ENCODE measurements at regions not wholly inside any gene's neighbourhood (a gene's known extent, or its start where the extent isn't known, plus 50 kb on each side); places are given as distances from the start of the nearest gene placed in this dataset.

DNA sequence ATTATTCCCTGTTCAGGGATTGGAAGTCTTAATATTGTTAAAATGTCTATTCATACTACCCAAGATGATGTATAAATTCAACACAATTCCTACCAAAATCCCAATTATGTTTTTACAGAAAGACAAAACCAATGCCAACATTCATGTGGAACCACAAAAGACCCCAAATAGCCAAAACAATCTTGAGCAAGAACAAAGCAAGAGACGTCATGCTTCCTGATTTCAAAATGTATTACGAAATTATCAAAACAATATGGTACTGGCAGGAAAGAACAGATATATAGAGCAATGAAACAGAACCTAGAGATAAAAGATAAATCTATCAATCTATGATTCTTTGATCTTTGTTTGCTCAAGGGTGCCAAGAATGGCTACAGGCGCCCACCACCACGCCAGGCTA is 237.9 kb downstream of the TAF11L14 start:
- TF ChIP-seq, protein P1, sequence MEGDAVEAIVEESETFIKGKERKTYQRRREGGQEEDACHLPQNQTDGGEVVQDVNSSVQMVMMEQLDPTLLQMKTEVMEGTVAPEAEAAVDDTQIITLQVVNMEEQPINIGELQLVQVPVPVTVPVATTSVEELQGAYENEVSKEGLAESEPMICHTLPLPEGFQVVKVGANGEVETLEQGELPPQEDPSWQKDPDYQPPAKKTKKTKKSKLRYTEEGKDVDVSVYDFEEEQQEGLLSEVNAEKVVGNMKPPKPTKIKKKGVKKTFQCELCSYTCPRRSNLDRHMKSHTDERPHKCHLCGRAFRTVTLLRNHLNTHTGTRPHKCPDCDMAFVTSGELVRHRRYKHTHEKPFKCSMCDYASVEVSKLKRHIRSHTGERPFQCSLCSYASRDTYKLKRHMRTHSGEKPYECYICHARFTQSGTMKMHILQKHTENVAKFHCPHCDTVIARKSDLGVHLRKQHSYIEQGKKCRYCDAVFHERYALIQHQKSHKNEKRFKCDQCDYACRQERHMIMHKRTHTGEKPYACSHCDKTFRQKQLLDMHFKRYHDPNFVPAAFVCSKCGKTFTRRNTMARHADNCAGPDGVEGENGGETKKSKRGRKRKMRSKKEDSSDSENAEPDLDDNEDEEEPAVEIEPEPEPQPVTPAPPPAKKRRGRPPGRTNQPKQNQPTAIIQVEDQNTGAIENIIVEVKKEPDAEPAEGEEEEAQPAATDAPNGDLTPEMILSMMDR (IDR thresholded peaks at IDR 0.05; ENCODE audit: unreplicated experiment in 3 of 3) = no peak
- peaks cover 3% of the 10 kb centered on the region for H3K27me3 Mint-ChIP-seq (ENCODE audit: low read depth)
- H3K4me3 Mint-ChIP-seq = no peak overlapping the region
- H3K36me3 Mint-ChIP-seq (ENCODE audit: low read depth) = no peaks in the 10 kb centered on the region
- H3K9me3 Mint-ChIP-seq = peaks cover 12% of the 10 kb centered on the region
- H3K4me1 Mint-ChIP-seq = no peaks in the 10 kb centered on the region
- H3K27ac Mint-ChIP-seq = no peak overlapping the region

DNA sequence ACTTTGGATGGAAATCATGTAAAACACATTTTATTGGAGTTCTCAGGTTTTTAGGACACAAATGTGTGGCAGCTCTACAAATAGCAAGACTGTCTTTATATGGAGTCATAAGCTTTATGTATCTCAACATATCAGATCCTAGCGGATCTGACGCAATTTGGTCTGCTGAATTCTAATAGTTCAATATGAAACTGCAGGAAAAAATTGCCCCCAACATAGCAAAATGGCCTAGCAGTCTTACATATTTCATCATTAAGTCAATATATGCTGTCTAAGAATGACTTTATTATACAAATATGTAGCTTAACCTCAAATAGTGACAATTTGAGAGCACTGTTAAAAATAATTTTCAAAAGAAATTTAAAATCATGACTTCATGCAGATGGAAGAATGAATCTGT is 244.3 kb downstream of the TAF11L14 start:
- no peaks in the 10 kb centered on the region for H3K4me1 Mint-ChIP-seq
- no peaks in the 10 kb centered on the region for H3K36me3 Mint-ChIP-seq (ENCODE audit: low read depth)
- TF ChIP-seq, protein P1 (IDR thresholded peaks at IDR 0.05; ENCODE audit: unreplicated experiment in 3 of 3) = no peak
- H3K27ac Mint-ChIP-seq = no peak overlapping the region
- H3K9me3 Mint-ChIP-seq = no peaks in the 10 kb centered on the region
- H3K27me3 Mint-ChIP-seq (ENCODE audit: low read depth) = no peaks in the 10 kb centered on the region
- no peak overlapping the region for H3K4me3 Mint-ChIP-seq

DNA sequence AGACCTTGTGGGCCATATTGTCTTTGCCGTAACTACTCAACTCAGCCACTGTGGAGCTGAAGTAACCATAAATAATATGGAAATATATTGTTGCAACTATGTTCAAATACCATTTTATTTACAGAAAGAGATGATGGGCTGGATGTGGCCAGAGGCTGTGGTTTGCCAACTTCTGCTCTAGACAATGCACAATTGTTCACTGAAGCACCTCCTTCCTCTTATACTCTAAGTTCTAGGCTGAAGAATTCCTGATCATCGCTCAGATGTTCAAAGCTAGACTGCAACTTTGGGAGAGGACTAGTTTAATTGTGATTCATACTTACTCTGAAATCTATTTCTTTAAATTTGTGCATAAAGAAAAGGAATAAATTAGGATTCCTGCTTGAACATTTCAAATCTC is 245.0 kb downstream of the TAF11L14 start:
- Mint-ChIP-seq H3K27ac (no peak overlapping the region), H3K4me1 (no peaks in the 10 kb centered on the region), H3K4me3 (no peak overlapping the region), H3K36me3 (ENCODE audit: low read depth) (no peaks in the 10 kb centered on the region), H3K9me3 (no peaks in the 10 kb centered on the region), H3K27me3 (ENCODE audit: low read depth) (no peaks in the 10 kb centered on the region)
- TF ChIP-seq, protein P1 (IDR thresholded peaks at IDR 0.05; ENCODE audit: unreplicated experiment in 3 of 3) = no peak

DNA sequence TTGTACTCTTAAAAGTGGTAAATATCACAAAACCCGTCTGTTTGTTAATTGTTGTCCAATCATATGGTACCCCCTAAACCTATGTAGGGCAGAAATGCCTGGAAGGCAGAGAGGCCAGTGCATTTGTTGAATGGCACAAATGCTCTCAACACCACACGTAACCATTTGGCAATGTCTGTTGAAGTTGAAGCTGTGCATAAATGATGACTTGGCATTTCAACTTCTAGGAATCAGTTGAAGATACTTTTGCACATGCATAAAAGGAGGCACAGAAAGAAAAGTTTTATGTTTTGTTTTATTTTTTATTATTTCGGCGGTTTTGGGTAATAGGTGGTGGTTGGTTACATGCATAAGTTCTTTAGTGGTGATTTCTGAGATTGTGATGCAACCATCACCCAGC is 246.6 kb downstream of the TAF11L14 start:
- Mint-ChIP-seq H3K4me1 (no peaks in the 10 kb centered on the region), H3K36me3 (ENCODE audit: low read depth) (no peaks in the 10 kb centered on the region), H3K27me3 (ENCODE audit: low read depth) (no peaks in the 10 kb centered on the region), H3K4me3 (no peak overlapping the region), H3K27ac (no peak overlapping the region), H3K9me3 (peaks cover 8% of the 10 kb centered on the region)
- TF ChIP-seq, protein P1 (IDR thresholded peaks at IDR 0.05; ENCODE audit: unreplicated experiment in 3 of 3) = no peak

DNA sequence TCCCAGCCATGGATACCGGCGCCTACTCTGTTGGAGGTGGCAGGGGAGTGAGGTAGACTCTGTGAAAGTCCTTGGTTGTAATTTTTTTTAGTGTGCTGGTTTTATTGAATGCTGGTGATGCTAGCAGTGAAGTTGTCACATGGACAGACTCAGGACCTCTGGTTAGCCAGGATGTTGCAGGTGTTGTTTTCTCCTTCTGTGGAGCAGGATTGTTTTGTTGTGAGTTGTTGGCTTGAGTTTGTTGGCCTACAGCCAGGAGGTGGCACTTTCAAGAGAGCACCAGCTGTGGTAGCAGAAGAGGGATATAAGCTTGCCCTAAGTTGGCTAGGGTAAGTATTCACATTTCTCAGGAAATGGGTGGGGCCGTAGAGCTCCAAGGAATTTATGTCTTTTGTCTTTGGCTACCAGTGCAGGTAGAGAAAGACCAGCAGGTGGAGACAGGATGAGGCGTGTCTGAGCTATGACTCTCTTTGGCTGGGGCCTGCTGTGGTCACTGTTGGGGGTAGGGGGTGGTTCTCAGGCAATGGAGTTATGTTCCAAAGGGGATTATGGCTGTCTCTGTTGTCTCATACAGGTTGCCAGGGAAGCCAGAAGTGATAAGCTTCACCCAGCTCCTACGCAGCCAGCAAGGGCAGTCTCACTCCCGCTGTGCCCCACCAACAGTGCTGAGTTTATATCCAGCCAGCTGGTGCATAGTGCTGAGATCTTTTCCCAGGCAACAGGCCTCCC is 248.7 kb downstream of the TAF11L14 start:
- Mint-ChIP-seq H3K27ac (no peak overlapping the region), H3K9me3 (peaks cover 8% of the 10 kb centered on the region), H3K27me3 (ENCODE audit: low read depth) (no peaks in the 10 kb centered on the region), H3K4me1 (no peaks in the 10 kb centered on the region), H3K4me3 (no peak overlapping the region), H3K36me3 (ENCODE audit: low read depth) (no peaks in the 10 kb centered on the region)
- TF ChIP-seq, protein P1 (IDR thresholded peaks at IDR 0.05; ENCODE audit: unreplicated experiment in 3 of 3) = no peak

DNA sequence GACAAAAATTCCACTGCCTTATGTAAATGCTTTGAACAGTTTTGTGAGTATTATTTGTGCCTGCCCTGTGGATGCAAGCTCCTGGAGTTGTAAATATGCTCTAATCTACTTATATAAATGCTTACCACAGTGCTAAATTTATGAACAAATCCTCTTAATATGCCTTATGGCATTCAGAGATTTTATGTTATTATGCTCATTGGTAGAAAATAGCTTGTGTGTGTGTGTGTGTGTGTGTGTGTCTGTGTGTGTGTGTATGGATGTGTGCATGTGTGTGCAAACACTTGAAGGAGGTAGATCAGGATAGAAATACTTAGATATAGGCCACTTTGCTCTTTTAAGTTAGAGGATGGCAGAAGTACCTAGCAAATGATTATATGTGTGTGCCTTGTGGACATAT is 253.9 kb downstream of the TAF11L14 start:
- Mint-ChIP-seq H3K4me1 (no peaks in the 10 kb centered on the region), H3K36me3 (ENCODE audit: low read depth) (no peaks in the 10 kb centered on the region), H3K27me3 (ENCODE audit: low read depth) (no peaks in the 10 kb centered on the region), H3K9me3 (peaks cover 8% of the 10 kb centered on the region), H3K4me3 (no peak overlapping the region), H3K27ac (no peak overlapping the region)
- TF ChIP-seq, protein P1 (IDR thresholded peaks at IDR 0.05; ENCODE audit: unreplicated experiment in 3 of 3) = no peak
